ENCODE measurements at regions not wholly inside any gene's neighbourhood (a gene's known extent, or its start where the extent isn't known, plus 50 kb on each side); places are given as distances from the start of the nearest gene placed in this dataset.

GRCh38 chr2:201536046-201536445 is 84.5 kb downstream of the STRADB start (continued):
- TF ChIP-seq HDAC2 (IDR thresholded peaks at IDR 0.05; ENCODE audit: borderline replicate concordance in 1 of 2, low read depth in 2 of 2, low read length in 2 of 2), result no peak
- TF ChIP-seq SIX5 (IDR thresholded peaks at IDR 0.05; ENCODE audit: low read depth, low read length), result no peak
- TF ChIP-seq SIN3A (conservative IDR thresholded peaks at IDR 0.05 in 1 of 2, IDR thresholded peaks at IDR 0.05 in 1 of 2; ENCODE audit: low read depth in 1 of 2, low read length in 2 of 2), result no peak
- no peak for TF ChIP-seq JUND (IDR thresholded peaks at IDR 0.05; ENCODE audit: low read length)
- TF ChIP-seq NANOG (IDR thresholded peaks at IDR 0.05; ENCODE audit: insufficient read depth, low read depth, low read length, poor library complexity, severe bottlenecking), result no peak
- no peak for TF ChIP-seq SIRT6 (IDR thresholded peaks at IDR 0.05; ENCODE audit: low read length)
